HFF-Myc (cell line): ENCODE measurements at regions not wholly inside any gene's neighbourhood (a gene's known extent, or its start where the extent isn't known, plus 50 kb on each side); places are given as distances from the start of the nearest gene placed in this dataset.
"Not testable (repeated sequence)": the region's sequence is repeated elsewhere in the genome, so short reads cannot be mapped to it uniquely, and the experiment has no call there.

Source experiments
- DNase-seq: peaks from one replicate; pipeline ENCODE4 v3.0.0-alpha.2; 2011; ENCODE audit warnings: low read depth; ENCODE audit errors: extremely low read depth
- H3K4me3 ChIP-seq: replicated peaks from 2 replicates; pipeline ENCODE4 v1.5.1; 2011; ENCODE audit warnings: low read depth, mild to moderate bottlenecking, control low read depth, low read length
- CTCF ChIP-seq: IDR thresholded peaks from 2 replicates; pipeline ENCODE4 v1.5.1; 2012; ENCODE audit warnings: mild to moderate bottlenecking, low read depth, low read length, control low read depth; ENCODE audit errors: missing control alignments

- H3K4me3 ChIP-seq: no peak overlapping the region
- DNase-seq: no peak
- TF ChIP-seq CTCF: no peak
These were observed 1208.8 kb downstream of the VRK1 start for GRCh38 chr14:98006008-98006407.

GRCh38 chr14:98008381-98009113, 1211.4 kb downstream of the VRK1 start:
- DNase-seq: no peak
- no peak overlapping the region for H3K4me3 ChIP-seq
- no peak for TF ChIP-seq CTCF

- not testable (repeated sequence) for H3K4me3 ChIP-seq, DNase-seq
These were observed 1212.0 kb downstream of the VRK1 start for GRCh38 chr14:98009177-98009576.

- no peak for DNase-seq
- no peak for TF ChIP-seq CTCF
- H3K4me3 ChIP-seq: no peak overlapping the region
These were observed 1213.6 kb downstream of the VRK1 start for GRCh38 chr14:98010784-98011183.

GRCh38 chr14:98014851-98015615, 1217.9 kb downstream of the VRK1 start:
- DNase-seq: no peak
- no peak for TF ChIP-seq CTCF
- H3K4me3 ChIP-seq: no peak overlapping the region

GRCh38 chr14:98015921-98016320, 1218.7 kb downstream of the VRK1 start:
- no peak for TF ChIP-seq CTCF
- no peak for DNase-seq
- H3K4me3 ChIP-seq: no peak overlapping the region

- no peak for TF ChIP-seq CTCF
- no peak overlapping the region for H3K4me3 ChIP-seq
- no peak for DNase-seq
These were observed 1221.4 kb downstream of the VRK1 start for GRCh38 chr14:98018628-98019027.
